Esophagus muscularis mucosa (tissue), 4 donors: ENCODE measurements at regions not wholly inside any gene's neighbourhood (a gene's known extent, or its start where the extent isn't known, plus 50 kb on each side); places are given as distances from the start of the nearest gene placed in this dataset.

ENCODE experiments used
- DNase-seq: peaks from one replicate; pipeline ENCODE4 v3.0.0-alpha.2; 2017; ENCODE audit errors: extremely low spot score
- H3K27ac ChIP-seq, 4 donors: fragments of 200-600 bp; sonication (generic); replicated peaks in 1 of 4; 1 replicate in 3 of 4; 2 replicates in 1 of 4; pipeline ENCODE4 v1.5.1; 2016 to 2019; ENCODE audit warnings: mild to moderate bottlenecking in 1 of 4
- H3K27me3 ChIP-seq, 4 donors: fragments of 200-600 bp; sonication (generic); one replicate each; pipeline versions ENCODE4 v1.5.1 to v1.6.0; 2016 to 2019
- H3K36me3 ChIP-seq, 4 donors: fragments of 200-600 bp; sonication (generic); one replicate each; pipeline ENCODE4 v1.5.1; 2016 to 2019
- H3K4me1 ChIP-seq, 4 donors: fragments of 200-600 bp; sonication (generic); one replicate each; pipeline ENCODE4 v1.5.1; 2016 to 2019
- H3K4me3 ChIP-seq, 4 donors: fragments of 200-600 bp; sonication (generic); 1 replicate in 2 of 4; 2 replicates in 2 of 4; pipeline ENCODE4 v1.5.1; 2016 to 2019; ENCODE audit warnings: mild to moderate bottlenecking in 4 of 4, moderate library complexity in 1 of 4
- H3K9me3 ChIP-seq, 4 donors: fragments of 200-600 bp; sonication (generic); 1 replicate in 3 of 4; 2 replicates in 1 of 4; pipeline ENCODE4 v1.5.1; 2016 to 2019
- CTCF ChIP-seq, 3 experiments: fragments of 200-600 bp in 2 of 3; fragments of 450-650 bp in 1 of 3; sonication (generic) in 2 of 3; IDR thresholded peaks; one replicate each; pipeline ENCODE4 v1.5.1; 2017 to 2019; ENCODE audit warnings: antibody characterized with exemption in 3 of 3, mild to moderate bottlenecking in 2 of 3, moderate library complexity in 1 of 3
- EP300 ChIP-seq: sonication (generic); formaldehyde crosslinking; IDR thresholded peaks from one replicate; pipeline ENCODE4 v1.6.1; 2017; ENCODE audit warnings: antibody characterized with exemption
- POLR2A ChIP-seq: fragments of 450-650 bp; IDR thresholded peaks from one replicate; pipeline ENCODE4 v1.6.1; 2017; ENCODE audit warnings: antibody characterized with exemption, moderate library complexity, mild to moderate bottlenecking, low read depth
- POLR2AphosphoS5 ChIP-seq, 2 donors: sonication (generic); formaldehyde crosslinking; IDR thresholded peaks; one replicate each; pipeline ENCODE4 v1.6.1; 2017; ENCODE audit warnings: antibody characterized with exemption in 2 of 2
- WGBS: methylation state at CpG from one replicate; pipeline ENCODE4 v1.1.5; 2018; 5-methylcytosine and 5-hydroxymethylcytosine counted together
- intact Hi-C: fragments of 100-400 bp; cut with DNase I; formaldehyde crosslinking; loops from one replicate; pipeline ENCODE4 v1.15.1; 2023

DNA sequence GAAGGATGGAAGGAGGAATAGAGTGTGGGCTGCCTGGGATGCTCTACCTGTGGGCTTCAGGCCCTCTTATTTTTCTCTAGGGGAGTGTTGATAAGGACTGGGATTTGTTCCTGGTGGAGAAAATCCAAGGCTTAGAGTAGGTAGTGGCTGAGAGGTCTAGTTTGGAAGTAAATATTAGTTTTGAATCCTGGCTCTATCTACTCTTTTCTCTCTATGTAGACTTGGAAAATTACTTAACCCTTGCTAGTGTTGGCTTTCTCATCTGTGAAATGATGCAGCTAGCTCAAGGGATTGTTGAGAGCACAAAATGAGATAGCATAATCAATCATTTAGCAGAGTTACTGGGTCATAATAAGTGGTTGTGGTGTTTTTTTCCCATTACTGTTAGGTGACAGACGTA is 102.7 kb upstream of the MLIP start:
- Histone ChIP-seq H3K27ac (no peak overlapping the region), H3K4me1 (peaks cover 0 to 9% (median 4%) of the 10 kb centered on the region in 4 donors), H3K4me3 (no peak overlapping the region), H3K9me3 (no peaks in the 10 kb centered on the region), H3K36me3 (no peaks in the 10 kb centered on the region), H3K27me3 (no peaks in the 10 kb centered on the region)
- 92% methylated on average over 1 of the region's 1 CpG for WGBS
- intact Hi-C loops: no loop called here
- no peak for TF ChIP-seq POLR2A
- TF ChIP-seq CTCF (IDR thresholded peaks at IDR 0.05): no peak
- no peak for TF ChIP-seq POLR2AphosphoS5 (IDR thresholded peaks at IDR 0.05)
- no peak for TF ChIP-seq EP300
- DNase-seq: no peak

DNA sequence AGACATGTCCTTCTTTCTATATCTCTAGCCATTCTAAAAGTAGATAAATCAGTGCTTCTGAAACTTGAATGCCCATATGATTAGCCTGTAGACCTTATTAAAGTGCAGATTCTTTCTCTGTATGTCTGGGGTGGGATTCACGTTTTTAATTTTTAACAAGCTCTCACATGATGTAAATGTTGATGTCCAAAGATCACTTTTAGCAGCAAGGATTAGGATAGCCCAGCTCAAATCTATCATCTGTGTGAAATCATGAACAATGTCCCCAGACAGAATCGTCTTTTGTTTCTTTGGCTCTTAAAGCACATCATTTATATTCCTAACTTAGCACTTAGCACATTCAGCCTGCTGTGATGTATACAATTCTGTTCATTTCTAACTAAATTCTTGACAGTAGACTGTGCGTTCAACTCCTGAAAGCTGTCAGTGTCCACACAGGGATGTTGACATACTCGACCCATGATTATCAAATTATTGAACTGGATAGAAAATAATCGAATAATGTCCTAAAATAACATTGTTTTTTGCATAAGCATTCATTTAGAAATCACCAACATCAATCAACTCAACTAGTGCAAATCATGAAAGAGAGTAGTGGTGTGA is 102.1 kb upstream of the MLIP start:
- no peak for TF ChIP-seq POLR2A
- H3K4me3 ChIP-seq: no peak overlapping the region
- 68% methylated on average over 5 of the region's 5 CpGs for WGBS
- DNase-seq: no peak
- intact Hi-C loops: no loop called here
- no peaks in the 10 kb centered on the region for H3K27me3 ChIP-seq
- H3K9me3 ChIP-seq: no peaks in the 10 kb centered on the region
- peaks cover 0 to 9% (median 4%) of the 10 kb centered on the region in 4 donors for H3K4me1 ChIP-seq
- H3K27ac ChIP-seq: no peak overlapping the region
- H3K36me3 ChIP-seq: no peaks in the 10 kb centered on the region

DNA sequence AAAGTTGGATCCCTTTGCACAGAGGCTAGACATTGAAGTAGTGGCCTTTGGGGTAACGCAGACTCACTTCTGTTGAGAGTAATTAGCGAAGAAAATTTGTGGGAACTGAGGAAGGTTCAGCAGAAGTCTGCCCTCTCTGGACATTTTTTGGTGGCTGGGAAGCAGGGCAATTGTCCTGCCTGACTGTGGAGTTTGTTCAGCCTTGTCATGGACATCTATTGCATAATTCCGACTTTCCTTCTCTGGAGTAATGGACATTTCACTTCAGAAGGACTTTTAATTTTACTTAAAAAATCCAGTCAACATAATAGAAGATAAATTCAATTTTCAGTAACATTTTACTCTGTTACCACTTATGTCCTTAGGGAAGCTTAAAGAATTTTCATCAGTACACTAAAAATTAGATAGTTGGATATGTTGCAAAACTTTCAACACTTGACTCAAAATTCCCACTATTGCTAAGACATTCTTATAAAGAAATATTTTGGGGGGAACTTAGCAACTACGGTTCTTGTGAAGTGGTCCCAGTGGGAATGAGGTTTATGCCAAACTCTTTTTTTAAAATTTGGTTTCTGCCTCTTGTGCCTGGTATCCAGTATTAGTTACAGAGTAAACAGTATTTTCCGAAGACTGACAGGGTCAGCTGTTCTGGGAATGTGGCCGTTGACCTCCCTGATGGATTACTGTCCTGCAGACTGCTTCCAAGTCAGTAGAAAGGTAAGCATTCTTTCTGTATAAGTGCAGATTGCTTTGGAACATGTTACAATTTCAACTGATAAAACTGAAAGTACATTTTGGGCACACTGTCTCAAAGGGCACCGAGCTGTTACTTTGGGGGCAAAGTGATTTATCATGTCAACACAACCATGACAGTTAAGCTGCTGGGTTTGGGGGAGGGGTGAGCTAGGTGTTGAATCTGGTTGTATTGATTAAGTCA is 100.6 kb upstream of the MLIP start:
- no peaks in the 10 kb centered on the region for H3K36me3 ChIP-seq
- intact Hi-C loops: no loop called here
- H3K9me3 ChIP-seq: no peaks in the 10 kb centered on the region
- TF ChIP-seq POLR2AphosphoS5 (IDR thresholded peaks at IDR 0.05) (no peak), CTCF (IDR thresholded peaks at IDR 0.05) (no peak), POLR2A (no peak), EP300 (no peak)
- H3K27ac ChIP-seq: no peak overlapping the region
- H3K4me3 ChIP-seq: peak overlapping the region in 1 of 4 donors; percentile 24
- peaks cover 0 to 9% (median 4%) of the 10 kb centered on the region in 4 donors for H3K4me1 ChIP-seq
- no peak for DNase-seq
- no peaks in the 10 kb centered on the region for H3K27me3 ChIP-seq
- 52% methylated on average over 7 of the region's 7 CpGs for WGBS

GRCh38 chr6:54011277-54011648 is 100.0 kb upstream of the MLIP start:
- peaks cover 0 to 9% (median 4%) of the 10 kb centered on the region in 4 donors for H3K4me1 ChIP-seq
- no peak overlapping the region for H3K4me3 ChIP-seq
- no peak for DNase-seq
- no peak overlapping the region for H3K27ac ChIP-seq
- intact Hi-C loops: no loop called here
- WGBS: 62% methylated on average over 5 of the region's 5 CpGs
- no peak for TF ChIP-seq EP300
- TF ChIP-seq POLR2AphosphoS5 (IDR thresholded peaks at IDR 0.05): no peak
- TF ChIP-seq POLR2A: no peak
- TF ChIP-seq CTCF (IDR thresholded peaks at IDR 0.05): no peak
- no peaks in the 10 kb centered on the region for H3K36me3 ChIP-seq
- no peaks in the 10 kb centered on the region for H3K9me3 ChIP-seq
- H3K27me3 ChIP-seq: no peaks in the 10 kb centered on the region

DNA sequence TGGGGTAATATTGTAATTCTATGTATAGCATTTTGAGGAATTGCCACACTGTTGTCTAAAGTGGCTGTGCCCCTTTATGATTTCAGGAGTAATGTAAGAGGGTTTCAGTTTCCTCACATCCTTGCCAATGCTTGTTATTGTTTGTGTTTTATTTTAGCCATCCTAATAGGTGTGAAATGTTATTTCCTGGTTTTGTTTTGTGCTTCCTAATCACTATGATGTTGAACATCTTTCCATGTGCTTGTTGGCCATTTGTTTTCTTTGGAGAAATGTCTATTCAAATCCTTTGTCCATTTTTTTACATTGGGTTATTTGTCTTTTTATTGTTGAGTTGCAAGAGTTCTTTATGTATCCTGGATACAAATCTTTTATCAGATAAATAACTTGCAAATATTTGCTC is 97.3 kb upstream of the MLIP start:
- H3K27ac ChIP-seq: no peak overlapping the region
- H3K36me3 ChIP-seq: no peaks in the 10 kb centered on the region
- H3K4me1 ChIP-seq: peaks cover 0 to 9% (median 4%) of the 10 kb centered on the region in 4 donors
- no peak for TF ChIP-seq CTCF (IDR thresholded peaks at IDR 0.05)
- TF ChIP-seq EP300: no peak
- no peak for TF ChIP-seq POLR2A
- no peak for TF ChIP-seq POLR2AphosphoS5 (IDR thresholded peaks at IDR 0.05)
- H3K9me3 ChIP-seq: no peaks in the 10 kb centered on the region
- DNase-seq: no peak
- intact Hi-C loops: no loop called here
- no peaks in the 10 kb centered on the region for H3K27me3 ChIP-seq
- H3K4me3 ChIP-seq: no peak overlapping the region
